NCI-H2107 treated with DMSO at 0.1 percent for 48 hours (cell line): ENCODE measurements at regions not wholly inside any gene's neighbourhood (a gene's known extent, or its start where the extent isn't known, plus 50 kb on each side); places are given as distances from the start of the nearest gene placed in this dataset.

ENCODE experiments used
- DNase-seq: peaks from one replicate; lab custom pipeline; 2025; ENCODE audit not compliant: unreplicated experiment; lab: John Stamatoyannopoulos, UW

DNA sequence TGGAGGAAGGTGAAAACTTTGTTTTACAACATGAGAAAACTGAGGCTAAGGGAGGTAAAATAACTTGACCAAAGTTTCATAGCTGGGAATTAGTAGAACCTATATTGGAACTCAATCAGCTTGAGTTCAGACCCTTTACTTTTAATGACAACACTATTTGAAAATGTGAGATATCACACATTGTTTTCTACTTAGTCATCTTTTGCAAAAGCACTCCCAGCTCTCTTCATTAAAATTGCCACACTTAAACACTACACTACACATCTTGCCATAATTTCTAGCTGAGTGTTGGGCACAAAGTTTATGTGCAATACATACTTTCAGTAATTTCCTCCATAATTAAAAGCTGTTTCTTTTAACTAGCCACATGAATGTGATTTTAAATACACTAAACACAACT lies 230.4 kb upstream of the DCBLD2 start:
- DNase-seq = no peak

DNA sequence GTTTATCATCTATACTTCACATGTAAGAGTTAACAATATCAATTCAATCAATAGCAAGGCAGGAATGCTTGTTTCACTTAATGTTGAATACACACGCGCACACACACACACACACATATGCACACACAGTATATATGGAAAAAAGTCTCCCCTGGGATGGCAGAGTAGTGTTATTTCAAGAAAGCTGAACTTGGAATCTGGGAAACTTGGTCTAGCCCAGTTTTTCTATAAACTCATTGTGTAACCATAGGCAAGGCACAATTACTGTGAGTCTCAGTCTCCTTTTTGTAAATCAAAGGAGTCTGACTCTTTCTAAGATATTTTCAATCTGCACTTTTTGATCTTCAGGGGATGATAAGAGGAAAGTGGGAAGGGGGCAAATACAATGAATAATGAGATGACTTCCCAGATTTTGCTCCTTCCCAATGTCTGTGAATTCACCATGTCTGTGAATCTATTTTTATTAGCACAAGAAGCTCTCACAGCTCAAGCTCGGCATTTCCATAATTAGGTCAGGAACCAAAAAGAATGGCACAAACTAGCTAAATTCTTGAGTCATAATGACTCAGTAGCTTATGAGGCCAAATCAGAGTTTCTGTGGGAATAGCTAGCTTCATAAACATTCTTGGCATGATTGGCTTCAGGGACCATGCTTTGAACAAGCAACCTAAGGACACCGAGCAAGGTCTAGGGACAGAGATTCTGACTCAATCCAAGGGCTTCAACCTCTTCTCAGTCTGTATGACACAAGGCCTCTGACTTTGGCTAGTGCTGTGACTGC lies 227.4 kb upstream of the DCBLD2 start:
- no peak for DNase-seq

DNA sequence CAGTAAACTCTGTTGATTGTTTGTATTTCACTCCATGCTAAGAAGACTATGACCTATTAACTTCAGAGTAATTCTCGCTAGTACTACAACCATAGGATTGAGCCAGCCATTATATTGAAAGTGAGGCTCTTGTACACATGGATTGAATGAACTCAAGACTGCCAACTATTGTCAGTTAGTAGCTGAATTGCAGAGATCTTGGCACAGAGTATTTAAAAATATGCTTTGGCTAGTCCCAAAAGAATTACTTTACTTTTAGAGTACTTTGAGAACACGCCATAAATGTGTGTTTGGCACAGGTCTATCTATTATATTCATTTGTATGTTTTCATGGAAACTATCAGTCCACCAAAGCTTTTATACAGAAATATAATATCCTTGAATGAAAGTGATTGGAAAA lies 226.7 kb upstream of the DCBLD2 start:
- no peak for DNase-seq

DNA sequence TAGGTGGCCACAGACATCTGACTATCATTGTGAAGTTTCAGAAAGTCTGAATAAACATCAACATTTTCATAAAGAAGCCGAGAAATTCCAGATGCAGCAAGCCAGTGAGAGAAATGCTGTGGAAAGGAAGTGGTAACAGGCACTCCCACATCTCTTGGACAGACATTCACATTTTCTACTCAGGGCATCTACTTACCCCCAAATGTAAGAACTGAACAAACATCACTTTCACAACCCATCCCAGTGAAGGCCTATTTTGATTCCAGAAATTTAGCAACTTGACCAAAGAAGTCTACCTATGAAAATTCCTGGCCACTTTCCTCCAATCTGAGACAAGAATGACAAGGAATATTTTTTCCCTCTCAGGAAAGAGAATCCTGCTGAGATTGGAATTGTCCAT lies 224.8 kb upstream of the DCBLD2 start:
- no peak for DNase-seq

- no peak for DNase-seq
These were observed 217.9 kb upstream of the DCBLD2 start for GRCh38 chr3:99119385-99119784.

DNA sequence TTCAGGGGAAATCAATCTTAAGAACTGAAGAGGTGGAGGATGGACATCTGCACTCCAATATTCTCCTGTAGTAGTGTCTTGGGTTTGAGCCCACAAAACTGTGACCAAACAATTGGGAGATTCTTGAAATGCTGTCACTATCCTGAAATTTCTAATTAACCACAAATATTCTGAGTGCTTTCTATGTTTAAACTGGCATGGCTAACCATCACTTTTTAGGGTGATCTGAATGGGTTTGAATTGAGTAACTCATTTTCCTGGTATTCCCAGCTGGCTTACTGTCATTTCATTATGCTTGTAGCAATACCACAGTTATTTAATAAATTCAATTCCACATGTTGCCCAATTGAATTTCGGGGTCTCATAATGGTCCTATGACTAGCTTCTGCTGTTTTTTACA lies 216.9 kb upstream of the DCBLD2 start:
- DNase-seq = no peak

DNA sequence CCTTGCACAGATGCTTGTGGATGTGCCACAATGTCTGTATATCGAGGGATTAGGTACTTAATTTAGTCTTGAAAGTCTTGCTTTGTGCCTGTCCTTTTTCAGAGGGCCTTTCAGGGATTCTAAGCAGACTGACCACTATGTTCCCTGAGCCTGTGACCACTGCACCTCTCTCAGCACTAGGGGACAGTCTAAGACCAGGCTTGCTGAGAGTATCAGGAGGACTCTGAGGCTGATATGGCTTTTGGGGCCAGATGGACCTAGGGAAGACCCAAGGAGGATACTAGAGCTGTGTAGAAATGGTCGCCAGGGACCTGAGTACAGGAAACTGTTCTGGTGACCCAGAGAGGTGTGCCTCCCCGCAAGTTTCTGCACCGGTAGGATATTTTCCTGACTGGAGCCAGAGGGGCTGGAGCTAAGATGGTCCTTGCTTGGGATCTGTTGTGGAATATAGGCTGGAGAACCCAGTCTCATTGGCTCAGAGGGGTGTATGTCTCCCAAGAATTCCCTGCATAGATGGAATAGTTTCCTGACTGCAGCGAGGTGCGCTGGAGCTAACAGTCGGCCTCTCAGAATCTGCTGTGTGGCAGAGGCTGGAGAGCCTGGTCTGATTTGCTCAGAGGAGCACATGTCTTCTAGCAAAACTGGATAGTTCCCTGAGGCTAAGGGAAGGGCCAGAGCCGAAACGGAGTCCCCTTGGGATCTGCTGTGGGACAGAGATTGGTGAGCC lies 213.2 kb upstream of the DCBLD2 start:
- no peak for DNase-seq

DNA sequence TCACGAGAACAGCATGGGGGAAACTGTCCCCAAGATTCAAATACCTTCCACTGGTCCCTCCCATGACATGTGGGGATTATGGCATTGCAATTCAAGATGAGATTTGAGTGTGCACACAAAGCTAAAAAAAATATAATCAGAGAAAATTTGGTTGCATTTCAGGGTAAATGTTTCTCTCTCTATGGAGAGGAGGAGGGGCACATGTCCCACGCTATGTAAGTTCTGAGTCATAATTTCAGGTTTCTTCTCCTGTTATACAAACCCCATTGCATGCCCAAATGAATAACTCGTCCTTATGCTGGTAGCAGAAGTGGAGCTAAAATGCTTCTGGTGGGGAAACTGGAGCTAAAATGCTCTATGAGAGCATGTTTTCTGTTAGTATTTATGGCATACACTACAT lies 209.7 kb upstream of the DCBLD2 start:
- no peak for DNase-seq

GRCh38 chr3:99110401-99110800 lies 208.9 kb upstream of the DCBLD2 start:
- DNase-seq = no peak

- no peak for DNase-seq
These were observed 207.0 kb upstream of the DCBLD2 start for GRCh38 chr3:99108508-99108907.

DNA sequence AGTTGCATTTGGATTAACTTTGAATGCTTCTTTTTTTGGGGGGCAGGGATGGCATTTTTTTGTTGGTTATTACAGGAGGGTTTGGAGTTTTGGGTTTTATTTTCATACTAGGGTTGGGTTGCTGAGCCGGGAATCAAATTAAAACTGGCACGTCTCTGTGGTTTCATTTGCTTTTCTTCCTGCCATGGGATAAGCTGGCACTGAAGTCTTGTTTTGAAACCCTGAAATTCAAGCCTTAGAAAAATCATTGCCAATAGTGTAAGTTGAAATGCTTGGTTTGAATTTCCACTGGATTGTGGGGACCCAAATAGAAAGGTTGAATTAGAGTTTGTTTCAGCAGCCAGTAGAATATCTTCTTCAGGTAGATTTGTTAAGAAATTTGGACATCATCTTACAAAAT lies 193.1 kb upstream of the DCBLD2 start:
- no peak for DNase-seq

- DNase-seq = no peak
These were observed 185.8 kb upstream of the DCBLD2 start for GRCh38 chr3:99087277-99087676.

DNA sequence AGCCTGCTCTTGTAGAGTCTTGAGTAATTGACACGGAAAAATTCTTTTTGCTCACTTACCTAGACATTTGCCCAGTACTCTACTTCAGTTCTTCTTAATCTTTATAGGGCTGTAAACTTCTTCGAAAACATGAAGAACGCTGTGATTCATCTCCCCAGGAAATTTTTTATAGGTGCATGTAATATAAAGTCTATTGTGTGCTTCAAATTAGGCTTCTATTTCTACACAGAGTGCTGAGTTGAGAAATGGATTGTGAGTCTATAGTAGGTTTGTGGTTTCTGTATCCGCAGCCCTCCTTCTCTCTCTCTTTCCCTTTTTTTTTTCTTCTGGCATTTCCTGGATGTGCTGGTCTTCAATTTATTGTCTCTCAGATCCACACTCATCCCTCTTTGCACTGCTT lies 183.3 kb upstream of the DCBLD2 start:
- DNase-seq = no peak

DNA sequence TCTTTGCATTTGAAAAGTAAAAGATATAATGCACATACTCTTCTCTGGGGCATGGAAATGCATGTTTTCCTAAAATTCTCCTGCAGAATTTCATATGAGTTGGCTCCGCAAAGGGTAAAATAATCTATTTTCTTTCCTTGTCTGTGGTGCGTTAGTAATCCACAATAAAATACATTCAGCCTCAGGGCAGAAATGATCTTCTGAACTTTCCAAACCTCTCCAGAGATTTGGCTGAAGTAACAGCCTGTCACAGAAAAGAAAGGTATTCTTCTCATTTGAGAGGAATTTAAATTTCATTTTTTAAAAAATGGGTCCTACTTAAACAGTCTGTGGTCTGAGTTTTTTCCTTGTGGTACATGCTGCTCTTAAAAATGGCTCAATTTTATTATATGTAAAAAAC lies 182.7 kb upstream of the DCBLD2 start:
- no peak for DNase-seq

DNA sequence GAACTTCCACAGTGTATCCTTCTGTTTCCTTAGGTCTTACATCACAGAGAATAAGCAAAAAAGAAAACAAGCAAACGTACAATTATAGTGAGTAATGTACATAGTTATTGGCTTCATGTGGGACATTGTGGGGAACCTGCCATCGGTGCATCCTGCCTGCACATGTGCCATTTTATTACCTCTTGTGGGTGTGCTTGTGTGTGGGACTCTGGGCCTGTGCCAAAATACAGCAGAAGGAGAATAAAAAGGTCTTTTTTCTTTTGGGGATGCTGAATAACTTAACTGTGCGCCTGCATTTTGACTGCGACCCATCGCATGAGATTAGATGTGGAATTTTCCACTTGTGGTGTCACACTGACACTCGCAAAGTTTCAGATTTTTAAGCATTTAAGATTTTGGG lies 169.6 kb upstream of the DCBLD2 start:
- DNase-seq = no peak

GRCh38 chr3:99069973-99070372 lies 168.5 kb upstream of the DCBLD2 start:
- DNase-seq = no peak

DNA sequence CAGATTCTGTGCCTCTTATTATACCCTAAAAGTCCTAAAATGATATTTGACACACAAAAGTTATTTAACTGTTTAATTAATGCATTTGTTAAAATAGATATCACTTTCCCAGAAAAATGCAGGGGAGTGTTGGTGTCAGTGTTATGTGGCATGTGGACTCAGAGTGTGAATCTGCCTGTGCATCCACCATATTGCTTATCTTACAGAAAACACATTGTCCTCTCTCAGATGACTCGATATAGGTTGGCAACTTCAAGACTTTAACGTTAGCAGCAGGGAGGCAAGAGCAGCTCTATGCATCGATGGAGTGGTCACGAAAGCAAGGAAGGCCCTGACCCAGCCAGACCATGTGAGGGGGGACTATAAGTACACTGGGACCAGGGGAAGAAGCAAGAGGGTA lies 165.4 kb upstream of the DCBLD2 start:
- no peak for DNase-seq

- no peak for DNase-seq
These were observed 147.7 kb upstream of the DCBLD2 start for GRCh38 chr3:99049164-99049563.

DNA sequence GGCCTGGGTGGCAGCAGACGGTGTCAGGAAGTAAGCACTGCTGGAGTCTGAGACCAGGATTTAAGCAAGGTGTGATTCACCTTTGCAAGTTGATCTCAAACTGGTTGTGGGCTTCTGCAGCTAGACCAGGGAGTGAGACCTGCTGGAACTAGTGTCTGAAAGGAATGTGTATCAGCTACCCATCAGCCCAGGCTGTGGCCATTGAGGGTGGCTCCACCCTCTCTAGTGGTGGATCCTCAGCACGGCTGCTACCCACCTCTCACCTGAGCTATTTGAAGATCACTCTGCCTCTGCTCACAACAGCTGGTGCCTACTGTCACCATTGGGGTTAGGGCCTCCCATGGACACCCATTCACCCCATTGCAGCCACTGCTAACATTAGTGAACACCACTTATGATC lies 140.3 kb upstream of the DCBLD2 start:
- DNase-seq = no peak

DNA sequence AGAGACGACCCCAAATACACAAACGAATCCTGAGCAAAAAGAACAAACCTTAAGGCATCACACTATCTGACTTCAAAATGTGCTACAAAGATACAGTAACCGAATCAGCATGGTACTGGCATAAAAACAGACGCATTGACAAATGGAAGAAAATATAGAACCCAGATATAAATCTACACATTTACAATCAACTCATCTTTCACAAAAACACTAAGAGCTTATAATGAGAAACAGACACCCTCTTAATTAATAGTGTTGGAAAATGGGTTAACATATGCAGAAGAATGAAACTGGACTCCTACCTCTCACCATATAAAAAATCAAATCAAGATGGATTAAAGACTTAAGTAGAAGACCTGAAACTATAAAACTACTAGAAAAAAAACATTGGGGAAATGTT lies 130.3 kb upstream of the DCBLD2 start:
- no peak for DNase-seq

DNA sequence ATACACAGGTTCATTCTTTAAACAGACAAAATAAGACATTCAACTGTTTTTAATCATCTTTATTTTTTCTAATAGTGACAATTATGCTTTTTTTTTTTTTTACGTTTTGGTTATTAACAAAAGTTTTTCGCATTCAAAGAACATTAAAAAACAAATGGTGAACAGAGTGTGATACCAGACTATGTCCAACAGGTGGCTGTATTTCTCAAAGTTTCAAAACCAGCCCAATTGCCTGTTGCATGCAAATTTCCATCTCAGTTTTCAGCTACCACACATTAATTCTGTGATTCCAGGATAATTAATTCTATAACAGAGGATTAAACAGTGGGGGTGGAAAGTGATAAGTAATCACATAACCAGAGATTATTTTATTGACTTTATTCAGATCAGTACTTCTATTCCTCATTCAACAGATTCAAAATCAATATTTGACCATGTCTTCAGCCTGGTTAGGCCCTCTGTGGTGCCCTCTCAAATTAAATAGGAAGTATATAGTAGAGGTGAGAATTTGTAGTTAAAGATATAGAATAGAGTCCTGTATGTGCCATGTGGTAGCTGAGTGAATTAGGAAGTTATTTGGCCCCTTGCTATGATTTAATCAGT lies 122.2 kb upstream of the DCBLD2 start:
- DNase-seq = peak; percentile 12

DNA sequence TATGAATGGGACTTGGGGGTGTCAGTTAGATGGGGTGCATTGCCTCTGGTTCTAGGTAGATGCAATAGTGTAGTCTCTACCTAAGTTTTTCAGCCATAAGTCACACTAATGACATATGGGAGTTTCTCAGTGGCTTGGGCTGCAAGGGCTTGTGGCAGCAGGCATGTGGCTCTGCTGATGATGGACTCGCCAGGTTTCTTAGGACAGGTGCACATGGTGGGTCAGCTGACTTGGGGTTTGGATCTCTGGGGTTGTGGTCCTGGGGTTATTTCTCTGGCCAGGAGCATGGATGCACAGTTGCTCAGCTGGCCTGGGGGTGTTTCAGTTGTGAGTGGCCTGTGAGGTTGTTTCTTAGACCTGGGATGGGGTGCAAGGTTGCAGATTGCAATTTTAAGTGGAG lies 120.0 kb upstream of the DCBLD2 start:
- DNase-seq = no peak
